SK-N-SH (cell line): ENCODE measurements at regions not wholly inside any gene's neighbourhood (a gene's known extent, or its start where the extent isn't known, plus 50 kb on each side); places are given as distances from the start of the nearest gene placed in this dataset.

Experiments used
- CTCF ChIA-PET: fragments of 300-600, 350-600 bp; formaldehyde crosslinking; extraction: SDS; loops from one replicate; lab custom pipeline; 2021; lab: Yijun Ruan, JAX
- POLR2A ChIA-PET: fragments of 350-600 bp; sonication (Branson Sonifier 250); formaldehyde crosslinking; extraction: SDS; loops from one replicate; lab custom pipeline; 2020; ENCODE audit warnings: antibody characterized with exemption, inconsistent platforms; lab: Yijun Ruan, JAX
- DNase-seq: peaks from one replicate; pipeline ENCODE4 v3.0.0; 2012
- H2AFZ ChIP-seq: fragments of 200-600 bp; sonication (generic); 2 replicates; pipeline ENCODE4 v1.8.1; 2016; ENCODE audit warnings: antibody characterized with exemption, mild to moderate bottlenecking, low read depth
- H3F3A ChIP-seq: fragments of 200-600 bp; sonication (generic); replicated peaks from 2 replicates; pipeline ENCODE3; 2016; ENCODE audit warnings: antibody characterized with exemption, mild to moderate bottlenecking; ENCODE audit not compliant: insufficient read depth
- H3K27ac ChIP-seq, 2 experiments: fragments of 200-500 bp in 1 of 2; fragments of 200-600 bp in 1 of 2; sonication (Bioruptor generic) in 1 of 2; sonication (generic), shearing (Covaris generic) in 1 of 2; 2 replicates each; pipeline versions ENCODE4 v1.5.1 to v1.6.1; 2014 to 2016; ENCODE audit warnings: low read depth in 2 of 2, inconsistent platforms in 1 of 2, low read length in 1 of 2, mild to moderate bottlenecking in 1 of 2, mixed read lengths in 1 of 2
- H3K27me3 ChIP-seq: fragments of 200-600 bp; sonication (generic), shearing (Covaris generic); 2 replicates; pipeline ENCODE4 v1.6.1; 2016; ENCODE audit warnings: mixed run types; ENCODE audit not compliant: insufficient read depth
- H3K36me3 ChIP-seq, 2 experiments: fragments of 200-500 bp in 1 of 2; fragments of 200-600 bp in 1 of 2; sonication (Bioruptor generic) in 1 of 2; sonication (generic) in 1 of 2; replicated peaks in 1 of 2; 2 replicates each; pipeline versions ENCODE3 to v1.5.1; 2014 to 2016; ENCODE audit warnings: low read length in 1 of 2, mild to moderate bottlenecking in 1 of 2; ENCODE audit not compliant: insufficient read depth in 2 of 2, control insufficient read depth in 1 of 2
- H3K4me1 ChIP-seq, 2 experiments: fragments of 200-500 bp in 1 of 2; fragments of 200-600 bp in 1 of 2; sonication (Bioruptor generic) in 1 of 2; sonication (generic), shearing (Covaris generic) in 1 of 2; 2 replicates each; pipeline versions ENCODE4 v1.5.1 to v1.6.1; 2014 to 2016; ENCODE audit warnings: low read depth in 1 of 2, low read length in 1 of 2, mixed run types in 1 of 2; ENCODE audit not compliant: insufficient read depth in 2 of 2, control insufficient read depth in 1 of 2
- H3K4me2 ChIP-seq: fragments of 200-600 bp; sonication (generic), shearing (Covaris generic); 2 replicates; pipeline ENCODE4 v1.6.1; 2017; ENCODE audit warnings: mixed run types
- H3K4me3 ChIP-seq, 2 experiments: fragments of 200-500 bp in 1 of 2; fragments of 200-600 bp in 1 of 2; sonication (Bioruptor generic) in 1 of 2; sonication (generic), shearing (Covaris generic) in 1 of 2; 2 replicates each; pipeline versions ENCODE4 v1.5.1 to v1.8.1; 2014 to 2016; ENCODE audit warnings: low read depth in 2 of 2, inconsistent platforms in 1 of 2, low read length in 1 of 2, mild to moderate bottlenecking in 1 of 2, mixed read lengths in 1 of 2, moderate library complexity in 1 of 2
- H3K79me2 ChIP-seq: fragments of 200-600 bp; sonication (generic); 2 replicates; pipeline ENCODE4 v1.8.1; 2017; ENCODE audit warnings: mild to moderate bottlenecking; ENCODE audit not compliant: insufficient read depth
- H3K9ac ChIP-seq: fragments of 200-600 bp; sonication (generic); 2 replicates; pipeline ENCODE4 v1.6.1; 2017; ENCODE audit warnings: mixed run types
- H3K9me2 ChIP-seq: fragments of 200-600 bp; sonication (generic); 2 replicates; pipeline ENCODE4 v1.6.1; 2017; ENCODE audit warnings: mixed run types
- H3K9me3 ChIP-seq: fragments of 200-600 bp; sonication (generic); 2 replicates; pipeline ENCODE4 v1.6.1; 2017; ENCODE audit warnings: mixed run types, mild to moderate bottlenecking, moderate library complexity
- H4K20me1 ChIP-seq: fragments of 200-600 bp; sonication (generic); 2 replicates; pipeline ENCODE4 v1.6.1; 2017; ENCODE audit warnings: mild to moderate bottlenecking, mixed run types; ENCODE audit not compliant: insufficient read depth
- GATA2 ChIP-seq: sonication (generic); formaldehyde crosslinking; IDR thresholded peaks from 2 replicates; pipeline ENCODE4 v1.5.0; 2020; ENCODE audit warnings: mild to moderate bottlenecking, missing genetic modification reagents
- IRF3 ChIP-seq: fragments of 150-350 bp; IDR thresholded peaks from 2 replicates; pipeline ENCODE4 v1.6.1; 2016; ENCODE audit warnings: mild to moderate bottlenecking, low read depth, low read length
- JUND ChIP-seq: IDR thresholded peaks from 2 replicates; pipeline ENCODE4 v1.4.0; 2012
- NRF1 ChIP-seq: IDR thresholded peaks from 2 replicates; pipeline ENCODE4 v1.6.1; 2012; ENCODE audit warnings: low read depth, mild to moderate bottlenecking, low read length
- REST ChIP-seq: IDR thresholded peaks from 2 replicates; pipeline ENCODE4 v1.6.1; 2012; ENCODE audit warnings: mild to moderate bottlenecking, low read depth, low read length, moderate library complexity
- RFX5 ChIP-seq: IDR thresholded peaks from 2 replicates; pipeline ENCODE4 v1.6.1; 2012; ENCODE audit warnings: mild to moderate bottlenecking, improper control_type of control experiment, low read length
- SIN3A ChIP-seq: IDR thresholded peaks from 2 replicates; pipeline ENCODE4 v1.6.1; 2012; ENCODE audit warnings: low read depth, mild to moderate bottlenecking, low read length, moderate library complexity, borderline replicate concordance
- TEAD4 ChIP-seq: IDR thresholded peaks from 2 replicates; pipeline ENCODE4 v1.4.0; 2012; ENCODE audit warnings: mild to moderate bottlenecking, borderline replicate concordance; ENCODE audit not compliant: insufficient read depth
- USF1 ChIP-seq: IDR thresholded peaks from 2 replicates; pipeline ENCODE4 v1.4.0; 2012; ENCODE audit warnings: low read depth, borderline replicate concordance
- USF2 ChIP-seq: fragments of 150-350 bp; IDR thresholded peaks from 2 replicates; pipeline ENCODE4 v1.6.1; 2017; ENCODE audit warnings: antibody characterized with exemption, low read length, low read depth, borderline replicate concordance

- H3K27ac ChIP-seq = no peak overlapping the region
- POLR2A ChIA-PET = no interaction called here
Measured at GRCh38 chr9:13732290-13732689, 452.8 kb upstream of the MPDZ start.

More at GRCh38 chr9:13732290-13732689, 452.8 kb upstream of the MPDZ start:
- Histone ChIP-seq H3F3A (no peaks in the 10 kb centered on the region), H3K4me1 (no peaks in the 10 kb centered on the region; a peak in 1 of 4 replicates)
- TF ChIP-seq NRF1 (no peak), USF1 (no peak), RFX5 (no peak), SIN3A (no peak), TEAD4 (no peak), REST (no peak), GATA2 (CRISPR knock-in tag) (no peak), USF2 (no peak), JUND (no peak), IRF3 (no peak)
- TF ChIP-seq, all 33 proteins: peak for 0
- Histone ChIP-seq H3K9me2 (no peaks in the 10 kb centered on the region), H3K4me2 (no peak overlapping the region), H3K27me3 (no peaks in the 10 kb centered on the region), H3K9ac (no peak overlapping the region), H3K36me3 (no peaks in the 10 kb centered on the region), H3K4me3 (no peak overlapping the region), H3K79me2 (no peaks in the 10 kb centered on the region), H2AFZ (no peak overlapping the region), H3K9me3 (no peaks in the 10 kb centered on the region), H4K20me1 (no peaks in the 10 kb centered on the region)
- DNase-seq = no peak
- CTCF ChIA-PET = no interaction called here
